ENCODE measurements at regions not wholly inside any gene's neighbourhood (a gene's known extent, or its start where the extent isn't known, plus 50 kb on each side); places are given as distances from the start of the nearest gene placed in this dataset.
"Not testable (repeated sequence)": the region's sequence is repeated elsewhere in the genome, so short reads cannot be mapped to it uniquely, and the experiment has no call there.

DNA sequence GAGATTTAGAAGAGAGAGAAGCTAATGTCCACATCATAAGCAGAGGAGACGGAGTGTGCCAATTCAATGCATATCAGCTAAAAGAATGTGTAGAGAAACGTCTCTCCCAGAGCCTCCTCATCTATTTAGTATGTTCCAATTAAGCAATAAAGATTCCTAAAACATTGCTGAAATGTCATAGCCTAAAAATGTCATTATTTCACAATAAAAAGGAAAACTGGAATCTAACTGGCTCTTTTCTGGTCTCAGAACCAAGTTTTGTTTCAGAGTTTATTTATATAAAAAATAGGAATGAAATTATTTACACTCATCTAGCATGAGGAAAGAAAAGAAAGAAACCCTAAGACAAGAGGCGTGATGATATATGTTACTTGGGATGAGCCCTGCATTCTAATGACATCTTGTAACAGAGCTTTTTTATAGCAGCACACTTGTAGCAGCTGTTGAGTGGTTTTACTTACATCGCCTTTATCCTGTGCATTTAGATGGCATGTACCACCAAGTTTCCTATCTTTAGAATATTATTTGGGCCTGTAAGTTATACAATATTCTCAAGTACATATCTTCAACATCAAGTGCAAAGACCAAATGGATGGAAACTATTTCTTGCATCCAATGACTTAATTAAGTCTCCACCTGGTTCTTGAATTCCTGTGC lies 266.3 kb upstream of the PRKD1 start:
- DNase-seq (ENCODE audit: low spot score in 2 of 2) = no peak
- intact Hi-C loops (cut with DNase I; ENCODE audit: low total_unique reads) = no loop called here
- peak overlapping the region in 1 of 2 donors; percentile 32 for H3K27ac ChIP-seq
- no peaks in the 10 kb centered on the region for H3K27me3 ChIP-seq
- no peaks in the 10 kb centered on the region for H3K4me1 ChIP-seq
- H3K36me3 ChIP-seq = no peaks in the 10 kb centered on the region
- no peaks in the 10 kb centered on the region for H3K9me3 ChIP-seq
- no peak overlapping the region for H3K4me3 ChIP-seq
- TF ChIP-seq POLR2A (IDR thresholded peaks at IDR 0.05) (no peak), POLR2AphosphoS5 (IDR thresholded peaks at IDR 0.05) (no peak)
- TF ChIP-seq, protein P1, sequence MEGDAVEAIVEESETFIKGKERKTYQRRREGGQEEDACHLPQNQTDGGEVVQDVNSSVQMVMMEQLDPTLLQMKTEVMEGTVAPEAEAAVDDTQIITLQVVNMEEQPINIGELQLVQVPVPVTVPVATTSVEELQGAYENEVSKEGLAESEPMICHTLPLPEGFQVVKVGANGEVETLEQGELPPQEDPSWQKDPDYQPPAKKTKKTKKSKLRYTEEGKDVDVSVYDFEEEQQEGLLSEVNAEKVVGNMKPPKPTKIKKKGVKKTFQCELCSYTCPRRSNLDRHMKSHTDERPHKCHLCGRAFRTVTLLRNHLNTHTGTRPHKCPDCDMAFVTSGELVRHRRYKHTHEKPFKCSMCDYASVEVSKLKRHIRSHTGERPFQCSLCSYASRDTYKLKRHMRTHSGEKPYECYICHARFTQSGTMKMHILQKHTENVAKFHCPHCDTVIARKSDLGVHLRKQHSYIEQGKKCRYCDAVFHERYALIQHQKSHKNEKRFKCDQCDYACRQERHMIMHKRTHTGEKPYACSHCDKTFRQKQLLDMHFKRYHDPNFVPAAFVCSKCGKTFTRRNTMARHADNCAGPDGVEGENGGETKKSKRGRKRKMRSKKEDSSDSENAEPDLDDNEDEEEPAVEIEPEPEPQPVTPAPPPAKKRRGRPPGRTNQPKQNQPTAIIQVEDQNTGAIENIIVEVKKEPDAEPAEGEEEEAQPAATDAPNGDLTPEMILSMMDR (IDR thresholded peaks at IDR 0.05) = no peak

DNA sequence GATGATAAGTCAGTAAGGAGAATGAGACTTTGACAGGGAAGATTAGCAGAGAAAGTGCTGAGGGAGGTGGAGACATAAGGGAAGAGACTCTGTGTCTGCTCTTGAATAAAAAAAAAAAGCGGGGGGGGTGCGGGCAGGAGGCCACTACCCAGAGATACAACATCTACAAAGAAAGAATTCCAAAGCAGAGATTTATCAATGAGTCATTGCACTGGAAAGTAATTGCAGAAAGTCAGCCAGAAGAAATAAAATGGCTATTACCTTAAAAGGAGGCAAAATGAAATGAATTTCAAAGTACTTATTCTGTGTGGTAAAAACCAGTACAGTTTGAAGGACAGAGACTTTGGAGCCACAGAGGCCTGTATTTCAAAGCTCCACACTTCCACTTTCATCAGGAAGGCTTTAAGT lies 267.1 kb upstream of the PRKD1 start:
- intact Hi-C loops (cut with DNase I; ENCODE audit: low total_unique reads) = no loop called here
- no peak for DNase-seq (ENCODE audit: low spot score in 2 of 2)
- H3K27ac ChIP-seq = peak overlapping the region; percentile 6 to 45
- H3K9me3 ChIP-seq = no peaks in the 10 kb centered on the region
- no peak for TF ChIP-seq POLR2AphosphoS5 (IDR thresholded peaks at IDR 0.05)
- TF ChIP-seq POLR2A (IDR thresholded peaks at IDR 0.05) = no peak
- TF ChIP-seq, protein P1 (IDR thresholded peaks at IDR 0.05) = no peak
- no peaks in the 10 kb centered on the region for H3K27me3 ChIP-seq
- no peak overlapping the region for H3K4me3 ChIP-seq
- no peaks in the 10 kb centered on the region for H3K36me3 ChIP-seq
- no peaks in the 10 kb centered on the region for H3K4me1 ChIP-seq

DNA sequence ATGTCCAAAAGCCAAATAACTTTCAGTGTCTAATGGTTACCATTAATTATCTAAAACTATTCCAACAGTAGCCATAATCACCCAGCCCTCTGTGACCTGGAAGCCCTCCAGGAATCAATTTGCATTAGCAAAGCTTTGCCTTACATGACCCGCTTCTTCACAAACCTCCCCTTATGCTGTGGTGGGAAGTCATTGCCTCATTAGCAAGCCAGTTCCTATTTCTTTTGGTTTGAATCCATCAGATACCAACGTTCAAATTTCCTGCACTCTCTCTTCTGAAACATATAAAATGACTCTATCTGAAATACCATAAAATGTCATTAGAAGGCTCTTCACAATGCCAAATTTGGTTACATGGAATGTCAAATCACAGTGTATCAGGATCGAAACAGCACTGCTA lies 268.3 kb upstream of the PRKD1 start:
- H3K4me1 ChIP-seq = no peaks in the 10 kb centered on the region
- TF ChIP-seq, protein P1 (IDR thresholded peaks at IDR 0.05) = no peak
- TF ChIP-seq POLR2A (IDR thresholded peaks at IDR 0.05) (no peak), POLR2AphosphoS5 (IDR thresholded peaks at IDR 0.05) (no peak)
- H3K9me3 ChIP-seq = no peaks in the 10 kb centered on the region
- intact Hi-C loops (cut with DNase I; ENCODE audit: low total_unique reads) = no loop called here
- H3K27ac ChIP-seq = no peak overlapping the region
- no peak for DNase-seq (ENCODE audit: low spot score in 2 of 2)
- no peaks in the 10 kb centered on the region for H3K27me3 ChIP-seq
- no peaks in the 10 kb centered on the region for H3K36me3 ChIP-seq
- H3K4me3 ChIP-seq = no peak overlapping the region

DNA sequence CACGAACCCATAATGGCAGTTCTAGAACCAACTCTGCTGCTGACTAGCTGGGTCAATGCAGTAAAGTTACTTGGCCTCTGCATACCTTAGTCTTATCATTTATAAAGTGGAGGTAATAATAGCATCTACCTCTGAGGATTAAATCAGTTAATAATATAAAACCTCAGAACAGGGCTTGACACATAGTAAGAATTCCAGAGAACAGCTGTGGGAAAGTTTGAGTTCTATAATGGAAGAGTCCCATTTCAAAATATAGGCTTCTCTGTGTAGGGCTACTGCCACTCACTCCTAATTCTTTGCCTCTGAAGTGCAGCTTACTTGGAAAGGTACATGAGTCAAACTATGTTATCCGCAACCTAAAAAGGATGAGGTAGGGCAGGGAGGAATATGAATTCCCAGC lies 269.2 kb upstream of the PRKD1 start:
- DNase-seq (ENCODE audit: low spot score in 2 of 2) = no peak
- Histone ChIP-seq H3K27me3 (no peaks in the 10 kb centered on the region), H3K36me3 (no peaks in the 10 kb centered on the region), H3K9me3 (no peaks in the 10 kb centered on the region), H3K4me3 (no peak overlapping the region), H3K27ac (no peak overlapping the region), H3K4me1 (no peaks in the 10 kb centered on the region)
- no peak for TF ChIP-seq POLR2A (IDR thresholded peaks at IDR 0.05)
- intact Hi-C loops (cut with DNase I; ENCODE audit: low total_unique reads) = no loop called here

DNA sequence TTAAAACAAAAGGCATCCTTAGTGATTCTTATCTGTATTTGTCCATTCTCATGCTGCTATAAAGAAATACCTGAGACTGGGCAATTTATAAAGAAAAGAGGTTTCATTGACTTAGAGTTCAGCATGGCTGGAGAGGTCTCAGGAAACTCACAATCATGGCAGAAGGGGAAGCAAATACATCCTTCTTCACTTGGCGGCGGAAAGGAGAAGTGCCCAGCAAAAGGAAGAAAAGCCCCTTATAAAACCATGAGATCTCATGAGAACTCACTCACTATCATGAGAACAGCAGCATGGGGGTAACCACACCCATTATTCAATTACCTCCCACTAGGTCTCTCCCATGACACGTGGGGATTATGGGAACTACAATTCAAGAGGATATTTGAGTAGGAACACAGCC lies 271.1 kb upstream of the PRKD1 start:
- H3K27me3 ChIP-seq; H3K27ac ChIP-seq; H3K4me1 ChIP-seq; H3K36me3 ChIP-seq; H3K9me3 ChIP-seq; intact Hi-C loops (cut with DNase I; ENCODE audit: low total_unique reads); DNase-seq (ENCODE audit: low spot score in 2 of 2); H3K4me3 ChIP-seq: not testable (repeated sequence)

DNA sequence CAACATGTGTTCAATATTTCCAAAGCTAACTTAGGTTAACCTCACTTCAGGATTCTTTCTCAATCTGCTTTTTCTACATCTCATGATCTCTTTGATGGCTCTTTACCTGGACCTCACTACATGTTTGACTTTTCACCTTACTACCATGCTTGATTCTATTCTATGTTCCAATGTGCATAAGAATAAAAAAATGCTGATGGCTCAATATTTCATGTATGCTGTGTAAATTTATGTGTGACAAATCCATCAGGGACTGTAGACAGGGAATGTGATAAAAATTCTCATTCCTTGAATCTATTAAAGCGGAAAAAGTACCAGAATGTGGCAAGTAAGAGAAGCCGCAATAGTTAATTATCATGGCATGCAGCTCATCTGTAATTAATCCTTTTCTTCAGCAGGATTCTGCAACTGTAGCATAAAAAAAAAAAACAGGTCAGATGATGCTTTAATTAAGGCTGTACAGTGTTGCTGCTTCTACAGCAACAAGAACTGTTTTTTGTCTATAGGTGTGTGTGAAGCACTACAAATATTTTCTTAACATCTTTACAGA lies 276.9 kb upstream of the PRKD1 start:
- no peaks in the 10 kb centered on the region for H3K36me3 ChIP-seq
- intact Hi-C loops (cut with DNase I; ENCODE audit: low total_unique reads) = no loop called here
- TF ChIP-seq POLR2AphosphoS5 (IDR thresholded peaks at IDR 0.05) = no peak
- TF ChIP-seq, protein P1 (IDR thresholded peaks at IDR 0.05) = no peak
- no peak for TF ChIP-seq POLR2A (IDR thresholded peaks at IDR 0.05)
- no peaks in the 10 kb centered on the region for H3K27me3 ChIP-seq
- no peak for DNase-seq (ENCODE audit: low spot score in 2 of 2)
- no peak overlapping the region for H3K27ac ChIP-seq
- no peak overlapping the region for H3K4me3 ChIP-seq
- H3K9me3 ChIP-seq = no peaks in the 10 kb centered on the region
- H3K4me1 ChIP-seq = no peaks in the 10 kb centered on the region

Data from breast epithelium (tissue), 4 donors.